ENCODE measurements at regions not wholly inside any gene's neighbourhood (a gene's known extent, or its start where the extent isn't known, plus 50 kb on each side); places are given as distances from the start of the nearest gene placed in this dataset.

DNA sequence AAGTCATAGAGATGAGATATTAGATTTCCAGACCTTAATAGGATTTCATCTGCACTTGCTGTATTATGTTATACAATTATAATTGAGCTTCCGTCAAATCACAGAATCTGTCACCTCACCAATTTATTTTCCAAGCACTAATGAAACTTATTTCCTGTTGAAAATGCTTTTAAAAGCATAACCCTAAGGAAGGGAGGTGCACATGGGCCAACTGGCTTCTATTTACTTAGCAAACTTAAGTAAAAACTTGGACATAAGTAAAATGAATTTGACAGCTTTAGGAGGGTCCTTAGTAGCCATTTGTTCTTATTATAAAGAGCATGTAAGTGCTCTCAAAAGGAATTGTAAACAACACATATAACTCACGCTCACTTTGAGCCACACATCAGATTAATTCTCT lies 462.2 kb upstream of the TMPO start:
- Histone ChIP-seq H3K27me3 (no peaks in the 10 kb centered on the region), H3K4me1 (no peaks in the 10 kb centered on the region), H3K4me3 (no peak overlapping the region), H3K27ac (no peak overlapping the region), H3K9me3 (no peaks in the 10 kb centered on the region), H3K36me3 (no peaks in the 10 kb centered on the region)
- intact Hi-C loops (cut with DNase I), result no loop called here
- WGBS, 2 donors, result 72 to 73% methylated on average over 2 of the region's 2 CpGs
- TF ChIP-seq, protein P1, sequence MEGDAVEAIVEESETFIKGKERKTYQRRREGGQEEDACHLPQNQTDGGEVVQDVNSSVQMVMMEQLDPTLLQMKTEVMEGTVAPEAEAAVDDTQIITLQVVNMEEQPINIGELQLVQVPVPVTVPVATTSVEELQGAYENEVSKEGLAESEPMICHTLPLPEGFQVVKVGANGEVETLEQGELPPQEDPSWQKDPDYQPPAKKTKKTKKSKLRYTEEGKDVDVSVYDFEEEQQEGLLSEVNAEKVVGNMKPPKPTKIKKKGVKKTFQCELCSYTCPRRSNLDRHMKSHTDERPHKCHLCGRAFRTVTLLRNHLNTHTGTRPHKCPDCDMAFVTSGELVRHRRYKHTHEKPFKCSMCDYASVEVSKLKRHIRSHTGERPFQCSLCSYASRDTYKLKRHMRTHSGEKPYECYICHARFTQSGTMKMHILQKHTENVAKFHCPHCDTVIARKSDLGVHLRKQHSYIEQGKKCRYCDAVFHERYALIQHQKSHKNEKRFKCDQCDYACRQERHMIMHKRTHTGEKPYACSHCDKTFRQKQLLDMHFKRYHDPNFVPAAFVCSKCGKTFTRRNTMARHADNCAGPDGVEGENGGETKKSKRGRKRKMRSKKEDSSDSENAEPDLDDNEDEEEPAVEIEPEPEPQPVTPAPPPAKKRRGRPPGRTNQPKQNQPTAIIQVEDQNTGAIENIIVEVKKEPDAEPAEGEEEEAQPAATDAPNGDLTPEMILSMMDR (IDR thresholded peaks at IDR 0.05), result no peak
- ATAC-seq (no peak), DNase-seq (no peak)

DNA sequence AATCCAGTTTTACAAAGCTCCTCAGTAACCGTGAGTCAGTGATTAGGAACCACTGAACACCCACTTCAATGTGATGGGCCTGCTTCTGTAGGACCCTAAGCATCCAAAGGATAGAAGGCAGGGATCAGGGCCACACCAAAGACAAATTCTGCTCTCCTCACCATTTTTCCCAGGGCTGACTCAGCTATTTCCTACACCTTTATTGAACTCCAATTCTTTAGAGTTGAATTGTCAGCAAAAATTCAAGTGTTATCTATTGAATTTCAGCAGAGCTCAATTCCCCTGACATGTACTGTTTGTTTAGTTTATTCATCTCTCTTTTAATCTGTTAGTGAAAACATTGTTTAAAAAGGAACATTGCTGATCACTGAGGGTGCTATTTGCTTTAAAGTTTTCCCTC lies 457.7 kb upstream of the TMPO start:
- no peak overlapping the region for H3K4me3 ChIP-seq
- no peak for DNase-seq
- intact Hi-C loops (cut with DNase I), result no loop called here
- TF ChIP-seq, protein P1 (IDR thresholded peaks at IDR 0.05), result no peak
- no peak for ATAC-seq
- H3K9me3 ChIP-seq, result no peaks in the 10 kb centered on the region
- WGBS, 2 donors, result 79 to 88% methylated on average over 1 of the region's 1 CpG
- no peaks in the 10 kb centered on the region for H3K27me3 ChIP-seq
- H3K36me3 ChIP-seq, result no peaks in the 10 kb centered on the region
- H3K27ac ChIP-seq, result no peak overlapping the region
- H3K4me1 ChIP-seq, result no peaks in the 10 kb centered on the region

DNA sequence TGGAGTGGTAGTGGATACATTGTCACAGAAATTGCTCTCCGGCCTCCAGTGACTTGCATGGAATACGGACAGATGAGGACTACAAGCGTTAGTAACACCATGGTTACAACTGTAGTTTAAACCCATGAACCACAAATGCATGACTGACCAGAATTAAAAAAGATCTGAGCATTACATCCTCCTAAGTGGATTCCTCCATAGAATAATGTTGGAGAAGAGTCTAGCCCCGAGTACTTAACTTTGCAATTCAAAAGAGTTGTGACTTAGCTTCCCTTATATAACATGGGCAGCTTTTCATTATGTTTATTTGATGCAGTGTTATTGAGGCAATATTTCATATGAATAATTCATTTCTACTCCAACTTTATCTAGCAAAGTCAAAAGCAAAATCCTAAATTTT lies 457.2 kb upstream of the TMPO start:
- intact Hi-C loops (cut with DNase I), result no loop called here
- Histone ChIP-seq H3K36me3 (no peaks in the 10 kb centered on the region), H3K4me3 (no peak overlapping the region), H3K9me3 (no peaks in the 10 kb centered on the region), H3K27me3 (no peaks in the 10 kb centered on the region), H3K27ac (no peak overlapping the region), H3K4me1 (no peaks in the 10 kb centered on the region)
- ATAC-seq (no peak), DNase-seq (no peak)
- 89 to 94% methylated on average over 4 of the region's 4 CpGs for WGBS, 2 donors
- TF ChIP-seq, protein P1 (IDR thresholded peaks at IDR 0.05), result no peak

DNA sequence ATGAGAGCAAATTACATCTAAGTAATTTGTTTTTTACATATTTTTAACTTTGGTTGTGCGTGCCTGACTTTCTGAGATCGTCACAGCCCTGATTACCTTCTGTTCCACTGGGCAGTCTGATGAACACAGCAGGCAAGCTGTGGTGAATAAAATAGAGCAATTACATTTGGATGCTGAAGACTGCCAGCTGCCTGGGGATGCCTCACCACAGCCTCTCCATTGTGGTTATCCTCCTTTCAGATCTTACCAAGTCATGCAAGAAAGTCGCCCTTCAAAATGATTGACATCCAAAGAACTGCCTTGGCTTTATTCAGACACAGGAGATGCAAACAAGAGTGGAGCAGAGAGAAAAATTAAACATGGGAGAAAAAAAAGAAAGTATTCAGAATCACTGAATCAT lies 456.6 kb upstream of the TMPO start:
- DNase-seq (no peak), ATAC-seq (no peak)
- no peaks in the 10 kb centered on the region for H3K27me3 ChIP-seq
- intact Hi-C loops (cut with DNase I), result no loop called here
- no peak overlapping the region for H3K27ac ChIP-seq
- TF ChIP-seq, protein P1 (IDR thresholded peaks at IDR 0.05), result no peak
- no peaks in the 10 kb centered on the region for H3K4me1 ChIP-seq
- no peaks in the 10 kb centered on the region for H3K36me3 ChIP-seq
- no peaks in the 10 kb centered on the region for H3K9me3 ChIP-seq
- 81 to 91% methylated on average over 3 of the region's 3 CpGs for WGBS, 2 donors
- no peak overlapping the region for H3K4me3 ChIP-seq

Data from heart right ventricle (tissue), 16 donors.